Mammary epithelial cell (primary cell): ENCODE measurements at regions not wholly inside any gene's neighbourhood (a gene's known extent, or its start where the extent isn't known, plus 50 kb on each side); places are given as distances from the start of the nearest gene placed in this dataset.

Experiments
- EZH2 ChIP-seq: IDR thresholded peaks from 2 replicates; pipeline ENCODE4 v1.6.1; 2012; ENCODE audit warnings: low read length, inconsistent platforms, borderline replicate concordance
- TF ChIP-seq, protein P1 (sequence below), 2 donors: IDR thresholded peaks in 1 of 2; conservative IDR thresholded peaks in 1 of 2; 2 replicates each; pipeline ENCODE4 v1.5.1; 2011 to 2012; ENCODE audit warnings: inconsistent platforms in 2 of 2, low read length in 2 of 2, mild to moderate bottlenecking in 2 of 2, control low read depth in 1 of 2, low read depth in 1 of 2; ENCODE audit not compliant: insufficient read depth in 1 of 2; ENCODE audit errors: extremely low read depth in 1 of 2

DNA sequence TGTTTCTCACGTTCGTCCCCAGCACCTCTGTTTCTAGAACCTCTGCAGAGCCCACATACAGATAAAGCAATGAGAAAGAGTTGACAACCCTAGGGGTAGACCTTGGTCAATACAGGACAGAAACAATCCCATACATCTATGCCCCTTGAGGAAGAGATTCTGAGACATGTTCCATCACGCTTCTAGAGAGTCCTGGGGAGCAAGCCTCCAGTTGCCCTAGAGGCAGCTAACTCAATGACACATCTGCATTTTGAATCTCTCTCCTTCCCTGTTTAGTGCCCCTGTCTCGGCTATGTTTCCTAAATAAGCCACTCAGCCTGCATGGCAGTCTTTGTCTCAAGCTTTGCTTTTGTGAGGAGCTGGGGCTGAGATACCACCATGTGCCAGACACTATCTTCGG, 435.3 kb downstream of the CD83 start:
- TF ChIP-seq, protein P1, sequence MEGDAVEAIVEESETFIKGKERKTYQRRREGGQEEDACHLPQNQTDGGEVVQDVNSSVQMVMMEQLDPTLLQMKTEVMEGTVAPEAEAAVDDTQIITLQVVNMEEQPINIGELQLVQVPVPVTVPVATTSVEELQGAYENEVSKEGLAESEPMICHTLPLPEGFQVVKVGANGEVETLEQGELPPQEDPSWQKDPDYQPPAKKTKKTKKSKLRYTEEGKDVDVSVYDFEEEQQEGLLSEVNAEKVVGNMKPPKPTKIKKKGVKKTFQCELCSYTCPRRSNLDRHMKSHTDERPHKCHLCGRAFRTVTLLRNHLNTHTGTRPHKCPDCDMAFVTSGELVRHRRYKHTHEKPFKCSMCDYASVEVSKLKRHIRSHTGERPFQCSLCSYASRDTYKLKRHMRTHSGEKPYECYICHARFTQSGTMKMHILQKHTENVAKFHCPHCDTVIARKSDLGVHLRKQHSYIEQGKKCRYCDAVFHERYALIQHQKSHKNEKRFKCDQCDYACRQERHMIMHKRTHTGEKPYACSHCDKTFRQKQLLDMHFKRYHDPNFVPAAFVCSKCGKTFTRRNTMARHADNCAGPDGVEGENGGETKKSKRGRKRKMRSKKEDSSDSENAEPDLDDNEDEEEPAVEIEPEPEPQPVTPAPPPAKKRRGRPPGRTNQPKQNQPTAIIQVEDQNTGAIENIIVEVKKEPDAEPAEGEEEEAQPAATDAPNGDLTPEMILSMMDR (conservative IDR thresholded peaks at IDR 0.05 in 1 of 2, IDR thresholded peaks at IDR 0.05 in 1 of 2; ENCODE audit: extremely low read depth in 1 of 2, insufficient read depth in 1 of 2, low read depth in 1 of 2, low read length in 2 of 2): no peak
- TF ChIP-seq EZH2: no peak
